ENCODE measurements at regions not wholly inside any gene's neighbourhood (a gene's known extent, or its start where the extent isn't known, plus 50 kb on each side); places are given as distances from the start of the nearest gene placed in this dataset.

GRCh38 chr12:73421832-73422231, 1115.8 kb upstream of the ATXN7L3B start:
- H3K27ac Mint-ChIP-seq, result no peak overlapping the region
- no peaks in the 10 kb centered on the region for H3K4me1 Mint-ChIP-seq
- H3K18ac ChIP-seq (ENCODE audit: insufficient read length, low read depth, low read length), result no peak overlapping the region
- H3K27ac ChIP-seq (ENCODE audit: insufficient read length, low read depth, low read length), result no peak overlapping the region
- no peak overlapping the region for H2AK5ac ChIP-seq (ENCODE audit: insufficient read length, low read length)
- no peak overlapping the region for H3K14ac ChIP-seq (ENCODE audit: insufficient read depth, low read length)
- no peaks in the 10 kb centered on the region for H3K79me1 ChIP-seq (ENCODE audit: insufficient read depth, low read depth, low read length, poor library complexity, severe bottlenecking)
- no peak overlapping the region for H2BK5ac ChIP-seq (ENCODE audit: insufficient read length, low read length)
- no peak overlapping the region for H3K4me2 ChIP-seq (ENCODE audit: insufficient read depth, insufficient read length, low read length)
- H4K8ac ChIP-seq (replicated peaks; ENCODE audit: insufficient read length, low read depth, low read length), result no peak overlapping the region
- no peaks in the 10 kb centered on the region for H3K79me2 ChIP-seq (ENCODE audit: insufficient read depth, low read length)
- no peak overlapping the region for H4K91ac ChIP-seq (ENCODE audit: insufficient read length, low read depth, low read length)
- TF ChIP-seq CTCF (conservative IDR thresholded peaks at IDR 0.05), result no peak
- no peaks in the 10 kb centered on the region for H3K27me3 ChIP-seq (ENCODE audit: insufficient read depth, low read length)
- H3K9ac ChIP-seq (ENCODE audit: extremely low read depth, insufficient read length, low read length), result no peak overlapping the region
- H3K4me3 Mint-ChIP-seq, result no peak overlapping the region
- H3K4me1 ChIP-seq (ENCODE audit: insufficient read depth, low read length), result no peaks in the 10 kb centered on the region
- no peaks in the 10 kb centered on the region for H4K20me1 ChIP-seq (ENCODE audit: control insufficient read depth, insufficient read depth, insufficient read length)
- peaks cover 9 to 15% (median 13%) of the 10 kb centered on the region in 3 experiments for H3K36me3 Mint-ChIP-seq (ENCODE audit: insufficient read depth in 1 of 3, low read depth in 3 of 3)
- no peak overlapping the region for H2BK15ac ChIP-seq (ENCODE audit: low read depth, low read length)
- H3K4ac ChIP-seq (ENCODE audit: low read depth, low read length), result no peak overlapping the region
- no peak overlapping the region for H2BK20ac ChIP-seq (ENCODE audit: low read depth, low read length, poor library complexity, severe bottlenecking)
- DNase-seq, result no peak
- H3K56ac ChIP-seq (ENCODE audit: insufficient read length, low read depth, low read length), result no peak overlapping the region
- WGBS (ENCODE audit: extremely low coverage, insufficient read length, low lambda C conversion rate), result no CpG with 5 or more reads among the region's 5 CpGs
- H3K23ac ChIP-seq (ENCODE audit: insufficient read length, low read depth, low read length), result no peak overlapping the region
- peaks cover 16 to 23% of the 10 kb centered on the region in 2 experiments for H3K9me3 Mint-ChIP-seq
- no peak overlapping the region for H2BK120ac ChIP-seq (ENCODE audit: low read depth, low read length, poor library complexity, severe bottlenecking)
- no peak overlapping the region for H4K5ac ChIP-seq (ENCODE audit: insufficient read length, low read depth, low read length)
- peaks cover 20% of the 10 kb centered on the region for H3K9me3 ChIP-seq (ENCODE audit: control insufficient read depth, low read depth, low read length)
- H2BK12ac ChIP-seq (ENCODE audit: insufficient read length, low read depth, low read length), result no peak overlapping the region
- H3K23me2 ChIP-seq (ENCODE audit: insufficient read length, low read depth, low read length, poor library complexity, severe bottlenecking), result no peaks in the 10 kb centered on the region
- no peak overlapping the region for H2AFZ ChIP-seq (ENCODE audit: low read length)
- no peak overlapping the region for H3T11ph ChIP-seq (ENCODE audit: low read length)
- H3K27me3 Mint-ChIP-seq (ENCODE audit: low read depth), result no peaks in the 10 kb centered on the region

Measured in H9 (cell line).